Right lobe of liver (tissue), 4 donors: ENCODE measurements at regions not wholly inside any gene's neighbourhood (a gene's known extent, or its start where the extent isn't known, plus 50 kb on each side); places are given as distances from the start of the nearest gene placed in this dataset.

ENCODE experiments used
- CTCF ChIP-seq, 4 donors: fragments of 200-600 bp in 3 of 4; fragments of 450-650 bp in 1 of 4; IDR thresholded peaks; one replicate each; pipeline versions ENCODE4 v1.5.1 to v1.8.0; 2016 to 2022; ENCODE audit warnings: antibody characterized with exemption in 4 of 4, mild to moderate bottlenecking in 2 of 4
- POLR2A ChIP-seq: fragments of 450-650 bp; IDR thresholded peaks from one replicate; pipeline ENCODE4 v1.6.1; 2017; ENCODE audit warnings: antibody characterized with exemption, mild to moderate bottlenecking
- donor health status: DM: no; HTN: no; CAD: no.
- donor health status: DM: no; HTN: no; CAD: no.
- donor health status: DM: no; HTN: yes; CAD: no.

- TF ChIP-seq CTCF (IDR thresholded peaks at IDR 0.05) (no peak), POLR2A (no peak)
Measured at GRCh38 chr11:69415411-69416142, 65.9 kb upstream of the LINC01488 start.
